CD4-positive, alpha-beta memory T cell (primary cell): ENCODE measurements at regions not wholly inside any gene's neighbourhood (a gene's known extent, or its start where the extent isn't known, plus 50 kb on each side); places are given as distances from the start of the nearest gene placed in this dataset.

ENCODE experiments used
- CTCF ChIA-PET: fragments of 350-600 bp; sonication (Branson Sonifier 250); formaldehyde crosslinking; loops from one replicate; lab custom pipeline; 2021; ENCODE audit warnings: inconsistent platforms; ENCODE audit not compliant: partially characterized antibody; lab: Charles Lee
- POLR2A ChIA-PET: fragments of 350-600 bp; sonication (Branson Sonifier 250); formaldehyde crosslinking; loops from one replicate; lab custom pipeline; 2021; ENCODE audit not compliant: partially characterized antibody; lab: Charles Lee
- DNase-seq, 5 donors: peaks; one replicate each; pipeline versions ENCODE4 v3.0.0 to v3.0.0-alpha.2; 2020 to 2022; ENCODE audit warnings: mixed read lengths in 1 of 5
- H3K27ac ChIP-seq: one replicate; pipeline ENCODE4 v1.7.0; 2013; ENCODE audit warnings: low read depth, low read length
- H3K27me3 ChIP-seq: 2 replicates; pipeline ENCODE4 v1.7.0; 2013; ENCODE audit warnings: mild to moderate bottlenecking, low read length, moderate library complexity; ENCODE audit not compliant: insufficient read depth
- H3K36me3 ChIP-seq: 2 replicates; pipeline ENCODE4 v1.7.0; 2013; ENCODE audit warnings: mild to moderate bottlenecking, low read length, moderate library complexity; ENCODE audit not compliant: insufficient read depth
- H3K4me1 ChIP-seq: 2 replicates; pipeline ENCODE4 v1.7.0; 2013; ENCODE audit warnings: mild to moderate bottlenecking, low read length, moderate library complexity; ENCODE audit not compliant: insufficient read depth
- H3K4me3 ChIP-seq, 2 donors: one replicate each; pipeline ENCODE4 v1.7.0; 2013; ENCODE audit warnings: low read length in 2 of 2, mild to moderate bottlenecking in 1 of 2
- H3K9me3 ChIP-seq, 2 donors: one replicate each; pipeline ENCODE4 v1.7.0; 2013; ENCODE audit warnings: low read length in 2 of 2, control low read depth in 1 of 2; ENCODE audit not compliant: control insufficient read depth in 1 of 2
- H3K27ac Mint-ChIP-seq, 7 donors: one replicate each; pipeline ENCODE4 v1.8.0; 2020 to 2021; ENCODE audit warnings: mixed read lengths in 7 of 7, mild to moderate bottlenecking in 6 of 7, inconsistent platforms in 3 of 7, moderate library complexity in 3 of 7
- H3K27me3 Mint-ChIP-seq, 2 donors: one replicate each; pipeline ENCODE4 v1.8.0; 2020 to 2021; ENCODE audit warnings: mixed read lengths in 2 of 2
- H3K36me3 Mint-ChIP-seq, 2 donors: one replicate each; pipeline ENCODE4 v1.8.0; 2020 to 2021; ENCODE audit warnings: mixed read lengths in 2 of 2, inconsistent platforms in 1 of 2, mild to moderate bottlenecking in 1 of 2
- H3K4me1 Mint-ChIP-seq, 4 donors: one replicate each; pipeline ENCODE4 v1.8.0; 2020 to 2021; ENCODE audit warnings: mixed read lengths in 4 of 4, mild to moderate bottlenecking in 1 of 4
- H3K4me3 Mint-ChIP-seq, 8 donors: one replicate each; pipeline ENCODE4 v1.8.0; 2020 to 2021; ENCODE audit warnings: mixed read lengths in 8 of 8, mild to moderate bottlenecking in 7 of 8, moderate library complexity in 6 of 8, inconsistent platforms in 3 of 8
- H3K9me3 Mint-ChIP-seq, 8 donors: one replicate each; pipeline ENCODE4 v1.8.0; 2020 to 2021; ENCODE audit warnings: mixed read lengths in 8 of 8, mild to moderate bottlenecking in 5 of 8, inconsistent platforms in 3 of 8, moderate library complexity in 1 of 8
- intact Hi-C: fragments of 100-400 bp; cut with micrococcal nuclease; formaldehyde crosslinking; loops from one replicate; pipeline ENCODE4 v1.15.1; 2023

- DNase-seq, result no peak
- ChIA-PET CTCF (no interaction called here), POLR2A (no interaction called here)
- H3K4me1 ChIP-seq, result no peaks in the 10 kb centered on the region
- Mint-ChIP-seq H3K27me3 (no peaks in the 10 kb centered on the region), H3K4me3 (no peak overlapping the region), H3K9me3 (peaks cover 0 to 38% (median 20%) of the 10 kb centered on the region in 8 donors), H3K4me1 (no peaks in the 10 kb centered on the region), H3K36me3 (no peaks in the 10 kb centered on the region), H3K27ac (peak overlapping the region in 1 of 7 donors; percentile 2)
- no peaks in the 10 kb centered on the region for H3K27me3 ChIP-seq
- peaks cover 0 to 3% of the 10 kb centered on the region in 2 donors for H3K9me3 ChIP-seq
- H3K4me3 ChIP-seq, result no peak overlapping the region
- intact Hi-C loops, result no loop called here
- H3K36me3 ChIP-seq, result no peaks in the 10 kb centered on the region
- no peak overlapping the region for H3K27ac ChIP-seq
Observed at GRCh38 chr21:19781881-19782652, 1216.1 kb upstream of the NCAM2 start.

- no peaks in the 10 kb centered on the region for H3K4me1 ChIP-seq
- intact Hi-C loops, result no loop called here
- peaks cover 0 to 3% of the 10 kb centered on the region in 2 donors for H3K9me3 ChIP-seq
- H3K4me3 ChIP-seq, result no peak overlapping the region
- H3K36me3 Mint-ChIP-seq, result no peaks in the 10 kb centered on the region
- DNase-seq, result no peak
- no peaks in the 10 kb centered on the region for H3K4me1 Mint-ChIP-seq
- H3K27me3 ChIP-seq, result no peaks in the 10 kb centered on the region
- H3K9me3 Mint-ChIP-seq, result peaks cover 0 to 29% (median 10%) of the 10 kb centered on the region in 8 donors
- no peak overlapping the region for H3K4me3 Mint-ChIP-seq
- no peaks in the 10 kb centered on the region for H3K27me3 Mint-ChIP-seq
- no peaks in the 10 kb centered on the region for H3K36me3 ChIP-seq
- ChIA-PET CTCF (no interaction called here), POLR2A (no interaction called here)
- H3K27ac ChIP-seq, result no peak overlapping the region
- H3K27ac Mint-ChIP-seq, result no peak overlapping the region
Observed at GRCh38 chr21:19785941-19786340, 1212.3 kb upstream of the NCAM2 start.

- CTCF ChIA-PET, result no interaction called here
- intact Hi-C loops, result no loop called here
- no peak for DNase-seq
- Mint-ChIP-seq H3K9me3 (peaks cover 0 to 11% (median 8%) of the 10 kb centered on the region in 8 donors), H3K27ac (no peak overlapping the region), H3K4me3 (no peak overlapping the region), H3K27me3 (no peaks in the 10 kb centered on the region), H3K36me3 (no peaks in the 10 kb centered on the region), H3K4me1 (no peaks in the 10 kb centered on the region)
- no peaks in the 10 kb centered on the region for H3K36me3 ChIP-seq
- no peaks in the 10 kb centered on the region for H3K4me1 ChIP-seq
- H3K9me3 ChIP-seq, result no peaks in the 10 kb centered on the region
- H3K27ac ChIP-seq, result no peak overlapping the region
- H3K27me3 ChIP-seq, result no peaks in the 10 kb centered on the region
- POLR2A ChIA-PET, result no interaction called here
- H3K4me3 ChIP-seq, result no peak overlapping the region
Observed at GRCh38 chr21:19792004-19792403, 1206.2 kb upstream of the NCAM2 start.

- Mint-ChIP-seq H3K4me1 (no peaks in the 10 kb centered on the region), H3K27me3 (no peaks in the 10 kb centered on the region), H3K27ac (no peak overlapping the region), H3K4me3 (no peak overlapping the region), H3K9me3 (peaks cover 0 to 9% (median 4%) of the 10 kb centered on the region in 8 donors), H3K36me3 (no peaks in the 10 kb centered on the region)
- no peak overlapping the region for H3K4me3 ChIP-seq
- ChIA-PET CTCF (no interaction called here), POLR2A (no interaction called here)
- no peaks in the 10 kb centered on the region for H3K27me3 ChIP-seq
- H3K36me3 ChIP-seq, result no peaks in the 10 kb centered on the region
- DNase-seq, result no peak
- intact Hi-C loops, result no loop called here
- H3K4me1 ChIP-seq, result no peaks in the 10 kb centered on the region
- no peaks in the 10 kb centered on the region for H3K9me3 ChIP-seq
- H3K27ac ChIP-seq, result no peak overlapping the region
Observed at GRCh38 chr21:19807201-19807600, 1191.0 kb upstream of the NCAM2 start.

- intact Hi-C loops, result no loop called here
- CTCF ChIA-PET, result no interaction called here
- H3K9me3 ChIP-seq, result no peaks in the 10 kb centered on the region
- no peaks in the 10 kb centered on the region for H3K36me3 ChIP-seq
- H3K9me3 Mint-ChIP-seq, result peaks cover 0 to 22% (median 13%) of the 10 kb centered on the region in 8 donors
- no peaks in the 10 kb centered on the region for H3K4me1 Mint-ChIP-seq
- no peaks in the 10 kb centered on the region for H3K27me3 Mint-ChIP-seq
- H3K4me3 Mint-ChIP-seq, result no peak overlapping the region
- H3K27me3 ChIP-seq, result no peaks in the 10 kb centered on the region
- no peaks in the 10 kb centered on the region for H3K36me3 Mint-ChIP-seq
- no peak overlapping the region for H3K27ac ChIP-seq
- H3K4me1 ChIP-seq, result no peaks in the 10 kb centered on the region
- no peak for DNase-seq
- POLR2A ChIA-PET, result no interaction called here
- H3K4me3 ChIP-seq, result no peak overlapping the region
- no peak overlapping the region for H3K27ac Mint-ChIP-seq
Observed at GRCh38 chr21:19810779-19811178, 1187.4 kb upstream of the NCAM2 start.

- peaks cover 1 to 27% (median 8%) of the 10 kb centered on the region in 8 donors for H3K9me3 Mint-ChIP-seq
- DNase-seq, result no peak
- Histone ChIP-seq H3K27ac (no peak overlapping the region), H3K36me3 (no peaks in the 10 kb centered on the region), H3K9me3 (no peaks in the 10 kb centered on the region), H3K4me1 (no peaks in the 10 kb centered on the region), H3K27me3 (no peaks in the 10 kb centered on the region), H3K4me3 (no peak overlapping the region)
- no peaks in the 10 kb centered on the region for H3K4me1 Mint-ChIP-seq
- ChIA-PET POLR2A (no interaction called here), CTCF (no interaction called here)
- H3K36me3 Mint-ChIP-seq, result no peaks in the 10 kb centered on the region
- intact Hi-C loops, result no loop called here
- H3K27me3 Mint-ChIP-seq, result no peaks in the 10 kb centered on the region
- H3K27ac Mint-ChIP-seq, result no peak overlapping the region
- no peak overlapping the region for H3K4me3 Mint-ChIP-seq
Observed at GRCh38 chr21:19830446-19830845, 1167.8 kb upstream of the NCAM2 start.

GRCh38 chr21:19832551-19832950 is 1165.7 kb upstream of the NCAM2 start:
- H3K36me3 Mint-ChIP-seq, result no peaks in the 10 kb centered on the region
- Histone ChIP-seq H3K27me3 (no peaks in the 10 kb centered on the region), H3K4me3 (no peak overlapping the region), H3K9me3 (no peaks in the 10 kb centered on the region), H3K36me3 (no peaks in the 10 kb centered on the region), H3K27ac (no peak overlapping the region), H3K4me1 (no peaks in the 10 kb centered on the region)
- intact Hi-C loops, result no loop called here
- CTCF ChIA-PET, result no interaction called here
- POLR2A ChIA-PET, result no interaction called here
- H3K27ac Mint-ChIP-seq, result no peak overlapping the region
- H3K4me1 Mint-ChIP-seq, result no peaks in the 10 kb centered on the region
- no peak for DNase-seq
- H3K4me3 Mint-ChIP-seq, result no peak overlapping the region
- peaks cover 1 to 27% (median 8%) of the 10 kb centered on the region in 8 donors for H3K9me3 Mint-ChIP-seq
- no peaks in the 10 kb centered on the region for H3K27me3 Mint-ChIP-seq
